Epithelial cell of esophagus (primary cell): ENCODE measurements at regions not wholly inside any gene's neighbourhood (a gene's known extent, or its start where the extent isn't known, plus 50 kb on each side); places are given as distances from the start of the nearest gene placed in this dataset.

Experiments
- DNase-seq: peaks from one replicate; pipeline ENCODE4 v3.0.0; 2010; ENCODE audit warnings: low read depth
- H3K4me3 ChIP-seq: 2 replicates; pipeline ENCODE4 v1.5.1; 2011; ENCODE audit warnings: mild to moderate bottlenecking, low read length, control low read depth
- TF ChIP-seq, protein P1 (sequence below): IDR thresholded peaks from 2 replicates; pipeline ENCODE4 v1.5.1; 2011; ENCODE audit warnings: low read depth, mild to moderate bottlenecking, low read length, control low read depth, inconsistent platforms; ENCODE audit not compliant: insufficient read depth; ENCODE audit errors: missing control alignments

GRCh38 chr10:131444286-131444685 is 132.8 kb upstream of the TCERG1L start:
- no peak for DNase-seq
- H3K4me3 ChIP-seq: no peak overlapping the region
- TF ChIP-seq, protein P1, sequence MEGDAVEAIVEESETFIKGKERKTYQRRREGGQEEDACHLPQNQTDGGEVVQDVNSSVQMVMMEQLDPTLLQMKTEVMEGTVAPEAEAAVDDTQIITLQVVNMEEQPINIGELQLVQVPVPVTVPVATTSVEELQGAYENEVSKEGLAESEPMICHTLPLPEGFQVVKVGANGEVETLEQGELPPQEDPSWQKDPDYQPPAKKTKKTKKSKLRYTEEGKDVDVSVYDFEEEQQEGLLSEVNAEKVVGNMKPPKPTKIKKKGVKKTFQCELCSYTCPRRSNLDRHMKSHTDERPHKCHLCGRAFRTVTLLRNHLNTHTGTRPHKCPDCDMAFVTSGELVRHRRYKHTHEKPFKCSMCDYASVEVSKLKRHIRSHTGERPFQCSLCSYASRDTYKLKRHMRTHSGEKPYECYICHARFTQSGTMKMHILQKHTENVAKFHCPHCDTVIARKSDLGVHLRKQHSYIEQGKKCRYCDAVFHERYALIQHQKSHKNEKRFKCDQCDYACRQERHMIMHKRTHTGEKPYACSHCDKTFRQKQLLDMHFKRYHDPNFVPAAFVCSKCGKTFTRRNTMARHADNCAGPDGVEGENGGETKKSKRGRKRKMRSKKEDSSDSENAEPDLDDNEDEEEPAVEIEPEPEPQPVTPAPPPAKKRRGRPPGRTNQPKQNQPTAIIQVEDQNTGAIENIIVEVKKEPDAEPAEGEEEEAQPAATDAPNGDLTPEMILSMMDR: no peak

- no peak overlapping the region for H3K4me3 ChIP-seq
- TF ChIP-seq, protein P1: no peak
- no peak for DNase-seq
These were observed 133.4 kb upstream of the TCERG1L start for GRCh38 chr10:131444862-131445461.

- TF ChIP-seq, protein P1: no peak
These were observed 134.1 kb upstream of the TCERG1L start for GRCh38 chr10:131445623-131446022.

GRCh38 chr10:131446171-131446570 is 134.7 kb upstream of the TCERG1L start:
- TF ChIP-seq, protein P1: no peak
- no peak for DNase-seq
- no peak overlapping the region for H3K4me3 ChIP-seq

More at GRCh38 chr10:131445623-131446022, 134.1 kb upstream of the TCERG1L start:
- H3K4me3 ChIP-seq: no peak overlapping the region
- no peak for DNase-seq

DNA sequence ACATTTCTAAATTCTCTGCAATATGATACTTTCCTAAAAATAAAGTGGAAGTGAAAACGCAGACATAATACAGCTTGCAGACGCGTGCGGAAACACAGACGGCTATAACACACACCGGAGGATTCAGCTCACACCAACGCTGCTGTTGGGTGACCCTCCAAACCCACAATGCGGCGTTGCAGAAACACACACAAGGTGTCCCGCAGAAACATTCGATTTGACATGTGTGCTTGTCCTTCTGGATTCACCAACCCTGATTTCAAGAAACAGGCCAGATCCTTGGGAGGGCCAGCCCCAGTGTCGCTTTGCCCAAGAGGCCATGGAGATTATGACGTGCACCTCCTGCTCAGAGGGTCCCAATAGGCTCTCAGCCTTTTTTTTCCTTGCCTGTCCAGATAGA is 136.7 kb upstream of the TCERG1L start:
- TF ChIP-seq, protein P1: no peak
- H3K4me3 ChIP-seq: no peak overlapping the region
- no peak for DNase-seq

GRCh38 chr10:131448883-131449282 is 137.4 kb upstream of the TCERG1L start:
- TF ChIP-seq, protein P1: no peak
- no peak overlapping the region for H3K4me3 ChIP-seq
- no peak for DNase-seq

DNA sequence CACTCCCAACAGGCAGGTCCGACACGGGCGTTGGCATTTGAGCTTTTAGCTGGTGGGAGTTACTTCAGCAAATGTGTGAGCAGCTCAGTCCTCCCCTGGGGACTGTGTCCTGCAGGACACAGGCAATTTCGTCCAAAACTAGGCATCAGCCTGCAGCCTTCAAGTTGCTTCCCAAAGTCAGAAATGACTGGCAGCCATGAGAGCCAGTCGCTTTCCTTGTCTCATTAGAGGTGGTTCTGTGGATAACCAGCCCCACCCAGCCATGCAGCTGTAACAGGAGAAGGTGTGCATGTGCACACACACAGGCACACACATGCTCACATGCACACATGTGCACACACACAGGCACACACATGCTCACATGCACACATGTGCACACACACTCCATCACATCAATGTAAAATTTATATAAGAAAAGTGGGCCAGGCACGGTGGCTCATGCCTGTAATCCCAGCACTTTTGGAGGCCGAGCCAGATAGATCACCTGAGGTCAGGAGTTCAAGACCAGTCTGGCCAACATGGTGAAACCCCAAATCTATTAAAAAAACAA is 138.8 kb upstream of the TCERG1L start:
- DNase-seq: no peak
- H3K4me3 ChIP-seq: no peak overlapping the region

More for the DNA sequence above, 138.8 kb upstream of the TCERG1L start:
- TF ChIP-seq, protein P1: no peak
